Cardiac fibroblast (primary cell): ENCODE measurements at regions not wholly inside any gene's neighbourhood (a gene's known extent, or its start where the extent isn't known, plus 50 kb on each side); places are given as distances from the start of the nearest gene placed in this dataset.

Experiments
- DNase-seq, 2 donors: peaks; one replicate each; pipeline versions ENCODE4 v3.0.0 to v3.0.0-alpha.2; 2010; ENCODE audit warnings: low read depth in 2 of 2
- H3K4me3 ChIP-seq, 2 donors: replicated peaks in 1 of 2; 1 replicate in 1 of 2; 2 replicates in 1 of 2; pipeline ENCODE4 v1.5.1; 2011; ENCODE audit warnings: low read depth in 2 of 2, low read length in 2 of 2, mild to moderate bottlenecking in 2 of 2, moderate library complexity in 1 of 2
- CTCF ChIP-seq: IDR thresholded peaks from one replicate; pipeline ENCODE4 v1.5.1; 2011; ENCODE audit warnings: low read depth, mild to moderate bottlenecking, low read length, inconsistent platforms

- DNase-seq = peak; percentile 55 to 66
- peak; percentile 64 for TF ChIP-seq CTCF
- H3K4me3 ChIP-seq = no peak overlapping the region
Measured at GRCh38 chr7:21253740-21254687, 173.9 kb upstream of the SP4 start.

GRCh38 chr7:21256310-21256877 lies 171.5 kb upstream of the SP4 start:
- peak; percentile 58 to 73 for DNase-seq
- H3K4me3 ChIP-seq = no peak overlapping the region
- TF ChIP-seq CTCF = peak; percentile 36

- no peak for TF ChIP-seq CTCF
- no peak for DNase-seq
- no peak overlapping the region for H3K4me3 ChIP-seq
Measured at GRCh38 chr7:21260939-21261338, 166.9 kb upstream of the SP4 start.

- peak; percentile 66 for TF ChIP-seq CTCF
- no peak overlapping the region for H3K4me3 ChIP-seq
- DNase-seq = peak; percentile 28 to 48
Measured at GRCh38 chr7:21261627-21262594, 166.0 kb upstream of the SP4 start.

GRCh38 chr7:21269021-21269420 lies 158.9 kb upstream of the SP4 start:
- DNase-seq = no peak
- no peak for TF ChIP-seq CTCF
- H3K4me3 ChIP-seq = no peak overlapping the region

GRCh38 chr7:21276471-21277035 lies 151.3 kb upstream of the SP4 start:
- TF ChIP-seq CTCF = no peak
- no peak overlapping the region for H3K4me3 ChIP-seq
- no peak for DNase-seq
